GM12878 (cell line): ENCODE measurements at regions not wholly inside any gene's neighbourhood (a gene's known extent, or its start where the extent isn't known, plus 50 kb on each side); places are given as distances from the start of the nearest gene placed in this dataset.

Source experiments
- ATAC-seq: fragments of 200-7000 bp; cut with Tn5 transposase; 3 replicates; pipeline ENCODE4 v1.9.1; 2020; ENCODE audit warnings: mild to moderate bottlenecking, moderate library complexity
- BruUV-seq: library from RNA; stranded (reverse); fragments of 400-500 nt; replicated peaks from 2 replicates; lab custom pipeline; 2021; lab: Mats Ljungman, UMichigan
- CTCF ChIA-PET: fragments of 300-600 bp; sonication (Branson Sonifier 250); formaldehyde crosslinking; extraction: SDS; loops from one replicate; lab custom pipeline; 2021; ENCODE audit warnings: inconsistent platforms; lab: Yijun Ruan, JAX
- POLR2A ChIA-PET: fragments of 350-600 bp; formaldehyde crosslinking; extraction: SDS; loops from one replicate; lab custom pipeline; 2021; ENCODE audit warnings: inconsistent platforms; lab: Charles Lee
- RAD21 ChIA-PET: fragments of 300-600 bp; sonication (Branson Sonifier 250); formaldehyde crosslinking; loops from one replicate; lab custom pipeline; 2023; ENCODE audit warnings: antibody characterized with exemption; ENCODE audit not compliant: unreplicated experiment; lab: Charles Lee
- SMC1A ChIA-PET: fragments of 300-600 bp; sonication (Branson Sonifier 250); formaldehyde crosslinking; loops from one replicate; lab custom pipeline; 2023; ENCODE audit not compliant: unreplicated experiment, uncharacterized antibody; lab: Charles Lee
- DNase-seq: peaks from one replicate; pipeline ENCODE4 v3.0.0-alpha.2; 2011; ENCODE audit warnings: low read depth, low spot score
- FAIRE-seq: peaks from 3 replicates; lab custom pipeline; 2011; peaks lifted over from hg19 to GRCh38; lab: Jason Lieb, UNC
- H2AFZ ChIP-seq: 2 replicates; pipeline ENCODE4 v1.6.0; 2011; ENCODE audit warnings: low read depth, low read length, control low read depth; ENCODE audit not compliant: control insufficient read depth
- H3K27ac ChIP-seq: 2 replicates; pipeline ENCODE4 v1.5.1; 2011; ENCODE audit warnings: control low read depth; ENCODE audit not compliant: control insufficient read depth, insufficient read depth
- H3K27me3 ChIP-seq, 2 experiments: replicated peaks in 1 of 2; 2 replicates each; pipeline versions ENCODE4 v1.6.0 to v1.6.1; 2011; ENCODE audit warnings: low read length in 1 of 2; ENCODE audit not compliant: control insufficient read depth in 2 of 2, insufficient read depth in 2 of 2
- H3K36me3 ChIP-seq, 2 experiments: 2 replicates each; pipeline ENCODE4 v1.5.1; 2011; ENCODE audit warnings: low read length in 1 of 2; ENCODE audit not compliant: control insufficient read depth in 2 of 2, insufficient read depth in 2 of 2
- H3K4me1 ChIP-seq: 2 replicates; pipeline ENCODE4 v1.6.1; 2011; ENCODE audit warnings: mild to moderate bottlenecking, low read length, moderate library complexity, mixed read lengths; ENCODE audit not compliant: control insufficient read depth, insufficient read depth
- H3K4me2 ChIP-seq: 2 replicates; pipeline ENCODE4 v1.6.0; 2011; ENCODE audit warnings: control low read depth; ENCODE audit not compliant: control insufficient read depth, insufficient read depth
- H3K4me3 ChIP-seq: fragments of 200-600 bp; sonication (generic); 2 replicates; pipeline ENCODE4 v1.5.1; 2016
- H3K79me2 ChIP-seq: 2 replicates; pipeline ENCODE4 v1.6.0; 2011; ENCODE audit warnings: low read length; ENCODE audit not compliant: control insufficient read depth, insufficient read depth
- H3K9ac ChIP-seq: 2 replicates; pipeline ENCODE4 v1.8.0; 2011; ENCODE audit warnings: low read length, control low read depth, mixed read lengths; ENCODE audit not compliant: control insufficient read depth, insufficient read depth
- H3K9me3 ChIP-seq: replicated peaks from 3 replicates; pipeline ENCODE4 v1.5.1; 2011; ENCODE audit warnings: mild to moderate bottlenecking, low read length; ENCODE audit not compliant: control insufficient read depth, insufficient read depth
- H4K20me1 ChIP-seq: 2 replicates; pipeline ENCODE4 v1.6.0; 2011; ENCODE audit not compliant: control insufficient read depth, insufficient read depth
- ATF2 ChIP-seq: IDR thresholded peaks from 2 replicates; pipeline ENCODE4 v1.6.1; 2012; ENCODE audit warnings: low read length, inconsistent platforms
- CREM ChIP-seq: IDR thresholded peaks from 2 replicates; pipeline ENCODE4 v1.6.1; 2014; ENCODE audit warnings: antibody characterized with exemption, low read depth
- FOXK2 ChIP-seq: fragments of 450-650 bp; IDR thresholded peaks from 2 replicates; pipeline ENCODE4 v1.6.1; 2017; ENCODE audit warnings: mild to moderate bottlenecking, moderate library complexity
- HSF1 ChIP-seq: fragments of 150-350 bp; IDR thresholded peaks from 2 replicates; pipeline ENCODE4 v1.6.1; 2014; ENCODE audit warnings: mild to moderate bottlenecking, low read depth, low read length
- KLF5 ChIP-seq: fragments of 450-650 bp; IDR thresholded peaks from 2 replicates; pipeline ENCODE4 v1.6.1; 2014; ENCODE audit warnings: mild to moderate bottlenecking; ENCODE audit not compliant: partially characterized antibody
- LARP7 ChIP-seq: fragments of 450-650 bp; IDR thresholded peaks from 2 replicates; pipeline ENCODE4 v1.6.1; 2017; ENCODE audit warnings: mild to moderate bottlenecking
- MEF2B ChIP-seq: fragments of 450-650 bp; IDR thresholded peaks from 2 replicates; pipeline ENCODE4 v1.6.1; 2018; ENCODE audit warnings: mild to moderate bottlenecking, moderate library complexity; ENCODE audit not compliant: partially characterized antibody, poor library complexity, severe bottlenecking
- PAX8 ChIP-seq: fragments of 450-650 bp; IDR thresholded peaks from 2 replicates; pipeline ENCODE4 v1.6.1; 2017; ENCODE audit warnings: mild to moderate bottlenecking, moderate library complexity
- POLR2AphosphoS5 ChIP-seq: IDR thresholded peaks from 2 replicates; pipeline ENCODE4 v1.6.1; 2011; ENCODE audit warnings: mild to moderate bottlenecking, low read length, inconsistent platforms
- RB1 ChIP-seq: fragments of 450-650 bp; formaldehyde crosslinking; IDR thresholded peaks from 2 replicates; pipeline ENCODE4 v1.6.1; 2017; ENCODE audit warnings: mild to moderate bottlenecking, borderline replicate concordance
- SMAD1 ChIP-seq: fragments of 450-650 bp; IDR thresholded peaks from 2 replicates; pipeline ENCODE4 v1.6.1; 2018; ENCODE audit warnings: mild to moderate bottlenecking, low read depth; ENCODE audit not compliant: partially characterized antibody
- SRF ChIP-seq, 2 experiments: IDR thresholded peaks; 2 replicates each; pipeline ENCODE4 v1.6.1; 2011; ENCODE audit warnings: low read depth in 2 of 2, low read length in 2 of 2, mild to moderate bottlenecking in 1 of 2, moderate library complexity in 1 of 2
- WGBS: methylation state at CpG from one replicate; pipeline ENCODE4 v1.1.6; 2016; ENCODE audit warnings: low lambda C conversion rate; ENCODE audit not compliant: insufficient replicate concordance, insufficient coverage; ENCODE audit errors: missing lambda C conversion rate; 5-methylcytosine and 5-hydroxymethylcytosine counted together
- in situ Hi-C: fragments of 300-500 bp; cut with MboI; formaldehyde crosslinking; loops from 9 replicates; pipeline ENCODE4 v1.14.3; 2018; ENCODE audit warnings: mixed read lengths
- intact Hi-C: fragments of 100-400 bp; cut with micrococcal nuclease; formaldehyde crosslinking; loops from one replicate; pipeline ENCODE4 v1.14.2; 2022; ENCODE audit not compliant: unreplicated experiment
- TF ChIP-seq, protein P1 (sequence below): fragments of 450-650 bp; IDR thresholded peaks from 2 replicates; pipeline ENCODE4 v1.6.1; 2017; ENCODE audit warnings: mild to moderate bottlenecking, low read depth, inconsistent platforms; ENCODE audit not compliant: poor library complexity, severe bottlenecking

DNA sequence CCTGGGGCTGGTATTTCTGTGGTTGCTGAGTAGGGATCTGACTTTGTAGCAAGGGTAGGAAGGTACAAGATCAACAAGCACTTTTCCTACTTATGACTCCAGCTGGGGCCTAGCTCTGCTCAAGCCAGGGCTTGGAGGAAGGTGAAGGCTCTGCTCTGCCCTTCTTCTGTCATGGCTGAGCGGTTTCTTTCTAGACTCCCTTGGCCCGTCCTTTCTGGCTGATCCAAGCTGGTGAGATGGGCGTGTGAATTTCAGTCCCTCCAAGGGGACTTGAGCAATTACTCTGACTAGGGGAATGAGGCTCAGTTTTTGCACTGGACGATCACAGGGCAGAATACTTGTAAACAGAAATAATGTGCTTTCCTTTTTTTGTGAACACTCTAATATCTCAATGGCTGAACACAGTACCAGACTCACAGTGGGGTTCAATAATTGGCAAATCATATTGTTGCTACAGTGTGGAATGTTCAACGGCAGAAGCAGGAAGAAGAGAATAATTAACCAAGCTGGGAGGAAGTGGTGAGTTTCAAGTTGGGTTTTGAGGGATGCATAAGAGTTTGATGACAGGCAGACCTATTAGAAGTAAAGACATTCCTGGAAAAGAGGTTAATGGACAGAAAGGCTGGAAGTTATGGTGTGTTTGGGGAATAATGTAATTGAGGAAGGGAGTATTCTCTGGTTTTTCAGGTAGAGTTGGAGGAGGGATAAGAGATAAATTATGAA lies 507.6 kb downstream of the MIAT start:
- TF ChIP-seq PAX8 (no peak), POLR2AphosphoS5 (no peak), MEF2B (no peak), SMAD1 (no peak), CREM (no peak), KLF5 (no peak), RB1 (no peak), ATF2 (no peak), SRF (IDR thresholded peaks at IDR 0.05; ENCODE audit: low read depth in 2 of 2, low read length in 2 of 2) (no peak), LARP7 (no peak), HSF1 (no peak), FOXK2 (no peak)
- TF ChIP-seq, protein P1, sequence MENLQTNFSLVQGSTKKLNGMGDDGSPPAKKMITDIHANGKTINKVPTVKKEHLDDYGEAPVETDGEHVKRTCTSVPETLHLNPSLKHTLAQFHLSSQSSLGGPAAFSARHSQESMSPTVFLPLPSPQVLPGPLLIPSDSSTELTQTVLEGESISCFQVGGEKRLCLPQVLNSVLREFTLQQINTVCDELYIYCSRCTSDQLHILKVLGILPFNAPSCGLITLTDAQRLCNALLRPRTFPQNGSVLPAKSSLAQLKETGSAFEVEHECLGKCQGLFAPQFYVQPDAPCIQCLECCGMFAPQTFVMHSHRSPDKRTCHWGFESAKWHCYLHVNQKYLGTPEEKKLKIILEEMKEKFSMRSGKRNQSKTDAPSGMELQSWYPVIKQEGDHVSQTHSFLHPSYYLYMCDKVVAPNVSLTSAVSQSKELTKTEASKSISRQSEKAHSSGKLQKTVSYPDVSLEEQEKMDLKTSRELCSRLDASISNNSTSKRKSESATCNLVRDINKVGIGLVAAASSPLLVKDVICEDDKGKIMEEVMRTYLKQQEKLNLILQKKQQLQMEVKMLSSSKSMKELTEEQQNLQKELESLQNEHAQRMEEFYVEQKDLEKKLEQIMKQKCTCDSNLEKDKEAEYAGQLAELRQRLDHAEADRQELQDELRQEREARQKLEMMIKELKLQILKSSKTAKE, result no peak
- TF ChIP-seq, all 136 proteins: peak for 0
- intact Hi-C loops, result no loop called here
- no peaks in the 10 kb centered on the region for H3K4me1 ChIP-seq
- RAD21 ChIA-PET, result no interaction called here
- no peaks in the 10 kb centered on the region; a peak in 1 of 4 replicates for H3K27me3 ChIP-seq
- H4K20me1 ChIP-seq, result no peaks in the 10 kb centered on the region
- POLR2A ChIA-PET, result interaction anchor here (0.5 kb wide), 1 partner anchor 453 kb away, joined by 3 read pairs; no protein-coding TSS in a partner anchor
- FAIRE-seq (no peak), ATAC-seq (no peak), DNase-seq (no peak)
- H3K4me2 ChIP-seq, result no peak overlapping the region
- H3K9ac ChIP-seq, result no peak overlapping the region
- no peak overlapping the region for H3K4me3 ChIP-seq
- WGBS, result 16% methylated on average over 5 of the region's 5 CpGs
- CTCF ChIA-PET, result no interaction called here
- H3K79me2 ChIP-seq, result no peaks in the 10 kb centered on the region
- no TSS peak for BruUV-seq
- no peaks in the 10 kb centered on the region for H3K9me3 ChIP-seq
- SMC1A ChIA-PET, result no interaction called here
- H3K36me3 ChIP-seq, result no peaks in the 10 kb centered on the region
- no peak overlapping the region for H2AFZ ChIP-seq
- in situ Hi-C loops, result no loop called here
- H3K27ac ChIP-seq, result no peak overlapping the region
